ENCODE measurements at regions not wholly inside any gene's neighbourhood (a gene's known extent, or its start where the extent isn't known, plus 50 kb on each side); places are given as distances from the start of the nearest gene placed in this dataset.

- no peak for DNase-seq
- Mint-ChIP-seq H3K27ac (ENCODE audit: unreplicated experiment) (no peak overlapping the region), H3K4me3 (ENCODE audit: unreplicated experiment) (no peak overlapping the region), H3K36me3 (ENCODE audit: insufficient read depth, unreplicated experiment) (no peaks in the 10 kb centered on the region), H3K4me1 (ENCODE audit: low read depth, unreplicated experiment) (peaks cover 7% of the 10 kb centered on the region), H3K9me3 (ENCODE audit: unreplicated experiment) (peaks cover 19% of the 10 kb centered on the region), H3K27me3 (ENCODE audit: insufficient read depth, unreplicated experiment) (no peaks in the 10 kb centered on the region)
- ChIA-PET CTCF (no interaction called here), POLR2A (no interaction called here)
- no peaks in the 10 kb centered on the region for H3K27me3 ChIP-seq (replicated peaks; ENCODE audit: control insufficient read depth, insufficient read depth, low read length)
- no peak overlapping the region for H3K4me3 ChIP-seq (ENCODE audit: low read depth, low read length)
- no peaks in the 10 kb centered on the region for H3K36me3 ChIP-seq (ENCODE audit: control insufficient read depth, insufficient read depth, low read length)
- no peaks in the 10 kb centered on the region for H3K4me1 ChIP-seq
- intact Hi-C loops (cut with micrococcal nuclease; ENCODE audit: unreplicated experiment), result no loop called here
- BruUV-seq (replicated peaks), result no TSS peak
- H3K9me3 ChIP-seq, result no peaks in the 10 kb centered on the region
- no peak for TF ChIP-seq CTCF (IDR thresholded peaks at IDR 0.05; ENCODE audit: insufficient read depth in 1 of 2, low read depth in 1 of 2, low read length in 1 of 2, severe bottlenecking in 1 of 2, unreplicated experiment in 1 of 2)
Measured at GRCh38 chr3:182104881-182105280, 393.2 kb downstream of the SOX2 start.

- Mint-ChIP-seq H3K9me3 (ENCODE audit: unreplicated experiment) (peaks cover 19% of the 10 kb centered on the region), H3K36me3 (ENCODE audit: insufficient read depth, unreplicated experiment) (no peaks in the 10 kb centered on the region), H3K4me3 (ENCODE audit: unreplicated experiment) (no peak overlapping the region), H3K4me1 (ENCODE audit: low read depth, unreplicated experiment) (peaks cover 7% of the 10 kb centered on the region), H3K27me3 (ENCODE audit: insufficient read depth, unreplicated experiment) (no peaks in the 10 kb centered on the region), H3K27ac (ENCODE audit: unreplicated experiment) (no peak overlapping the region)
- intact Hi-C loops (cut with micrococcal nuclease; ENCODE audit: unreplicated experiment), result no loop called here
- no peaks in the 10 kb centered on the region for H3K27me3 ChIP-seq (replicated peaks; ENCODE audit: control insufficient read depth, insufficient read depth, low read length)
- POLR2A ChIA-PET, result interaction anchor here (0.6 kb wide), 1 partner anchor 11 kb away, joined by 4 read pairs; no protein-coding TSS in a partner anchor
- CTCF ChIA-PET, result no interaction called here
- H3K4me3 ChIP-seq (ENCODE audit: low read depth, low read length), result no peak overlapping the region
- no peaks in the 10 kb centered on the region for H3K9me3 ChIP-seq
- no TSS peak for BruUV-seq (replicated peaks)
- no peak for DNase-seq
- TF ChIP-seq CTCF (IDR thresholded peaks at IDR 0.05; ENCODE audit: insufficient read depth in 1 of 2, low read depth in 1 of 2, low read length in 1 of 2, severe bottlenecking in 1 of 2, unreplicated experiment in 1 of 2), result no peak
- H3K36me3 ChIP-seq (ENCODE audit: control insufficient read depth, insufficient read depth, low read length), result no peaks in the 10 kb centered on the region
- no peaks in the 10 kb centered on the region for H3K4me1 ChIP-seq
Measured at GRCh38 chr3:182105875-182106274, 394.1 kb downstream of the SOX2 start.

GRCh38 chr3:182108371-182108770 is 396.6 kb downstream of the SOX2 start:
- no peaks in the 10 kb centered on the region for H3K4me1 ChIP-seq
- intact Hi-C loops (cut with micrococcal nuclease; ENCODE audit: unreplicated experiment), result no loop called here
- Mint-ChIP-seq H3K4me3 (ENCODE audit: unreplicated experiment) (no peak overlapping the region), H3K27ac (ENCODE audit: unreplicated experiment) (no peak overlapping the region), H3K9me3 (ENCODE audit: unreplicated experiment) (peaks cover 12% of the 10 kb centered on the region), H3K27me3 (ENCODE audit: insufficient read depth, unreplicated experiment) (no peaks in the 10 kb centered on the region), H3K36me3 (ENCODE audit: insufficient read depth, unreplicated experiment) (no peaks in the 10 kb centered on the region), H3K4me1 (ENCODE audit: low read depth, unreplicated experiment) (peaks cover 7% of the 10 kb centered on the region)
- BruUV-seq (replicated peaks), result no TSS peak
- no peak for DNase-seq
- no peaks in the 10 kb centered on the region for H3K9me3 ChIP-seq
- H3K36me3 ChIP-seq (ENCODE audit: control insufficient read depth, insufficient read depth, low read length), result no peaks in the 10 kb centered on the region
- ChIA-PET POLR2A (no interaction called here), CTCF (no interaction called here)
- TF ChIP-seq CTCF (IDR thresholded peaks at IDR 0.05; ENCODE audit: insufficient read depth in 1 of 2, low read depth in 1 of 2, low read length in 1 of 2, severe bottlenecking in 1 of 2, unreplicated experiment in 1 of 2), result no peak
- no peaks in the 10 kb centered on the region for H3K27me3 ChIP-seq (replicated peaks; ENCODE audit: control insufficient read depth, insufficient read depth, low read length)
- H3K4me3 ChIP-seq (ENCODE audit: low read depth, low read length), result no peak overlapping the region
